ENCODE measurements at regions not wholly inside any gene's neighbourhood (a gene's known extent, or its start where the extent isn't known, plus 50 kb on each side); places are given as distances from the start of the nearest gene placed in this dataset.

DNA sequence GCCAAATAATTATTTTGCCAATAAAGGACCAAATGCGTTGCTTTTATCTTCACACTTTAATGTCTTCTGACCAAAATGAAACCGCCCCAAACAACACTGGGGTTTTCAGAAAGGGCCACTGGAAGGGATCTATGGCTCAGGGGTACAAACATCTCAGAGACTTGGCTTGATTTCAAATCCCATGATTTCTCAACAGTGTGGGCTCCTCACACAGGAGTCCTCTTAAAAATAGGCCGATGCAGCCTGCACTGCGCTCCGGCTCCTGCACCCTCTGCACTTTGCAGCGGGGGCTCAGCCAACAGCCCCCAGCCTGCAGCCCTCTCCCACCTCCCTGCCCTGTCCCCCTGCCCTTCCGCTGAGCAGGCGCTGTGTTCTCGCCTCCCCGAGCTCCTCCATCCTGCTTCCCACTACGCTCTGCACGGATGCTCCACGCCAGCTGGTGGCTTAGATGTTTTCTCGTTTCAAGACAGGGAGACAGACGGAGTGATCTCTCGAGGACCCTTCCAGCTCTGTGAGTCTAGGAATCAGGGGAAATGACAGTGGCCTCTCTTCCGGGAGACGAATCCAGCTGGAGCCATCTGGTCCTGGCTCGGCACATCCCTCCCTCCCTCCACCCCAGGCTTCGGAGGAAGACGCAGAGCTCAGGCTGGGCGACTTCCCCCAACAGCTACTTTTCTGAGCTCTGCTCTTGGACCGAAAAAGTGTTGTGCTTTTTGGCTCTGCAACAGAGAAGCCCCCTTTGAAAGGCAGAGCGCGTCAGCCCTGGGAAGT is 71.4 kb downstream of the KCNF1 start:
- in situ Hi-C loops (cut with HindIII; ENCODE audit: low pct_unique_long_range_greater_than_20kb, low sequenced_read_pairs), result no loop called here
- DNase-seq (ENCODE audit: low read depth, low spot score), result no peak

DNA sequence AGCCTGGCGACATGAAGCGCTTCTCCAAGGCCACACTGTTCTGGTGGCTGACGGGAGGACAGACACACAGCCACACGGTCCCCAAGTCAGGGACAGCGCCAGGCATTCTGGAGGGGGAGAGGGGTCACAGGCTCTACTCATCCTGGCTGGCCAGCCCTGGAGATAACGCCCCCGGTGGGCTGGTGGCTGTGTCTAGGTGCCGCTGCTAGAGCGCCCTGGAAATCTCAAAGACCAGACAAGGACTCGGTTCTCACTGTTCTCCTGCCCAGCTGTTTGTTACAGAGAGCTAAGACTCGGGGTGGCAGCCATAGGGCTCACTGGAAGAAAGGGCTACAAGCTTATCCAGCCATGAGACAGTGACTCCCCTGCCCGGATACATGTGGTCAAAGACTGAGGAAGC is 72.0 kb downstream of the KCNF1 start:
- in situ Hi-C loops (cut with HindIII; ENCODE audit: low pct_unique_long_range_greater_than_20kb, low sequenced_read_pairs), result no loop called here
- no peak for DNase-seq (ENCODE audit: low read depth, low spot score)

DNA sequence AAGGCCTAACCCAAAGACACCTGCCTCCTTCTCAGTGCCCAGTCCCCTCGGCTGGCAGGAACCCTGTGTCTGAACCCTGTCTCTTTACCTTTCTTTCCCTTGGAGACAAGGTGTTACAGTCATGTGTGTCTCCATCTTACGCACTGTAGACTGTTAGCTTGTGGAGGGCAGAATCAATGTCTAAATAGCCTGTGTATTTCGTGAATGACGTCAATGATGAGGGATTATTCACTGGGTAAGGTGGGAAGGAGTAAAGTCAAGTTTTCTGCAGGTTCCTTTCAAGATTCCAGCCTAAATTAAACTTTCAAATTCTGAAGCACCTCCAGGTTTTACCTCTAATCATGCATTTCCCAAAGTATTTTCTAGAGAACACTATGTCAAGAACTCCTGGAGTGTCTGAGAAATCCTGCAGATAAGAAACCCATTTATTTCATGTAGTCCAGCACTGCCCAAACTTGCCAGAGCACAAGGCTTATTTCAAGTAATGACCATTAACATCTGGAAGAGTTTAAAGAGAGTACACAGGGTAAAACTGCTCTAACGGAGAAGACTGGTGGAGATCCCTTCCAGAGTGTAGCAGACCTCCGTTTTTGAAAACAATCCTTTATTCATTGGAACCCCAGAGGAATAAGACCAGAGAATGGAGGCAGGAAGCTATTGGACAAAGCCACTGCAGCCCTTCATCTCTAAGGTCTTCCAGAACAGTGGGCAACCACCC is 72.8 kb downstream of the KCNF1 start:
- in situ Hi-C loops (cut with HindIII; ENCODE audit: low pct_unique_long_range_greater_than_20kb, low sequenced_read_pairs), result no loop called here

DNA sequence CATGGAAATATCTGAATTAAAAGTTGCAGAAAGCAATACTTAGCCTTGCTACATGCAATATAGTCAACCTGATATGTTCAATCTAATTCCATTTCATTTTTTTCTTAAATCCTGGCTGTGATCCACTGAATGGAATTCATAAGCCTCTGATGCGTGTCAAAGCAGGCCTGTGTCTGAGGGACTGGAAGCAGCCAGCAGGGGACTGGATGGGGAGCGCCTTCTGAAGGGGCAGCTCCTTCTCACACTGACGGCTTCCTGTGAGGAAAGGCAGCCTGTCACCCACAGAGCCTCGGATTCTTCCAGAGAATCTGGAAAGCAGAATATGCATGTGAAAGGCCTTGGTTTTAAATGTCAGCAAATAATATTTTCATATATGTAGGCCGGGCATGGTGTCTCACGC is 73.5 kb downstream of the KCNF1 start:
- in situ Hi-C loops (cut with HindIII; ENCODE audit: low pct_unique_long_range_greater_than_20kb, low sequenced_read_pairs), result no loop called here
- DNase-seq (ENCODE audit: low read depth, low spot score), result no peak

More for the DNA sequence above, 72.8 kb downstream of the KCNF1 start:
- DNase-seq (ENCODE audit: low read depth, low spot score), result no peak

DNA sequence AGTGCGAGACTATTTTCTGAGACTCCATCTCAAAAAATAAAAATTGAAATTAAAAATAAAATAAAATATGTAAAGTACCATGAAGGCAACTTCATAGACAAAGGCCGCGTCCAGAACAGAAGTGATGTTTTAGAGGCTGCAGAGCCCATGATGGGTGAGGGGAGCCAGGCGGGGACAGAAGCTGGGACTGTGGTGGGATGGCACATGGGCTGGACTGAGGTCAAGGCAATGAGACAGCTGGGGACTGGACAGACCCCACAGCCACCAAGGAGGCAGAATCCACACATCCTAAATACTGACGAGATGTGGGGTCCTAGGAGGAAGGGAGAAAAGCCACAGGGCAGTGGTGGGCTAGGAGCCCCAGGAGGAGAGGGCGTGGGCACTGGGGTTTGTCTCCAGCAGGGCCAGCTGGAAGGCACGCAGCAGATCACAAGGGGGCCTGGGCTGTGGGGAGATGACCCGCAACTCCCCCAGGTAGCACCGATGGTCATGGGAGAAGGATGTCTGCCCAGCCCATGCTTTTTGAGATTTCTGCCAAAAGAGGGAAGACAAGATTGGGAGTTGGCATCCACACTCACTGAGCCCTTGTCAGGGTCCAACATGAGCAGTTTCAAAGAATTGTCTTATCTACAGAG is 74.3 kb downstream of the KCNF1 start:
- DNase-seq (ENCODE audit: low read depth, low spot score), result no peak
- in situ Hi-C loops (cut with HindIII; ENCODE audit: low pct_unique_long_range_greater_than_20kb, low sequenced_read_pairs), result no loop called here

DNA sequence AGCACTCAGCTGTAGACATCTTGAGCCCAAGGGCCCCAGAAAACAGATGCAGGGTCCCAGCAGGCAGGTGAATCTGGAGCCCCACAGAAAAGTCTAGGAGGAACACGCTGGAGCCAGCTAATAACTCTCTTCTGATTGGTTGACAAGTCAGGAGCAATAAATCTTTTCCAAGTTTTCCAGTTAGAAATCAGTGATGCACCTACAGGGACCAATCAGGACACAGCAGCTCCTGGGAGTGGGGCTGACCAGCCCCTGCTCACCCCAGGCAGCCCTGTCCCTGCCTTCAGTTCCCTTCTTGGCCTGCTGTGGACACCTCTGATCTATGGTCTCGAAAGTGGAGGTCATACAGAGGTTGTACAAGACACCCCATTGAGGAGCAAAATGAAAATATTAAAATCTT is 75.7 kb downstream of the KCNF1 start:
- no peak for DNase-seq (ENCODE audit: low read depth, low spot score)
- in situ Hi-C loops (cut with HindIII; ENCODE audit: low pct_unique_long_range_greater_than_20kb, low sequenced_read_pairs), result no loop called here

DNA sequence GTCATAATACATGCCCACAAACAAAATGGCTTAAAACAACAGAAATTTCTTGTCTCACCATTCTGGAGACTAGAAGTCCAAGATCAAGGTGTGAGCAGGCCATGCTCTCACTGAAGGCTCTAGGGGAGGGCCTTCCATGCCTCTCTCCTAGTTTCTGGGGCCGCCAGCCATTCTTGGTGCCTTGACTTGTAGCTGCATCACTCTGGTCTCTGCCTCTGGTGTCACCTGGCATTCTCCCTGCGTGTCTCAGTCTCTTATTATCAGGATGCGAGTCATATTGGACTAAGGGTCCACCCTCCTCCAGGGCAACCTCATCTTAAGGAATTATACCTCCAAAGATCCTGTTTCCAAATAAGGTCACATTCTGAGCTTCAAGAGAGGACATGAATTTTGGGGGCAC is 76.1 kb downstream of the KCNF1 start:
- in situ Hi-C loops (cut with HindIII; ENCODE audit: low pct_unique_long_range_greater_than_20kb, low sequenced_read_pairs), result no loop called here
- no peak for DNase-seq (ENCODE audit: low read depth, low spot score)

DNA sequence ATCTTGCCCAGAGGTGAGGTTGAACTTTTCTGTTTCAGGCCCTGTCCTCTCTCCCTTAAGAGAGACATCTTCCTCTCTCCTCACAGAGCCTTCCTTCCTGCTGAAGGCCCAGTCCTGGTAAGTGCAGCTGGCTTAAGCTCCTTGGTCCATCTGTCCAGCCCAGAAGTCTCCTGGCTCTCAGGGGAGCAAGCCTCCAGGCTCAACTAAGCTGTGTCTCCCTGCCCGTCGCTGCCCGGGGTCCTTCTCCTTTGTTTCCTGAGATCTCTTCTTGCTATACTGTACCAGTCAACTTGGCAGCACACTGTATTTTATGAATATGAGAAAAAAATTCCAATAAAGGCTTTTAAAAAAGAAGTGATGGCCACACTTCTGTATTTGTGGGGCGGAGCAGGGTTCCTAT is 77.4 kb downstream of the KCNF1 start:
- DNase-seq (ENCODE audit: low read depth, low spot score), result no peak
- in situ Hi-C loops (cut with HindIII; ENCODE audit: low pct_unique_long_range_greater_than_20kb, low sequenced_read_pairs), result no loop called here

DNA sequence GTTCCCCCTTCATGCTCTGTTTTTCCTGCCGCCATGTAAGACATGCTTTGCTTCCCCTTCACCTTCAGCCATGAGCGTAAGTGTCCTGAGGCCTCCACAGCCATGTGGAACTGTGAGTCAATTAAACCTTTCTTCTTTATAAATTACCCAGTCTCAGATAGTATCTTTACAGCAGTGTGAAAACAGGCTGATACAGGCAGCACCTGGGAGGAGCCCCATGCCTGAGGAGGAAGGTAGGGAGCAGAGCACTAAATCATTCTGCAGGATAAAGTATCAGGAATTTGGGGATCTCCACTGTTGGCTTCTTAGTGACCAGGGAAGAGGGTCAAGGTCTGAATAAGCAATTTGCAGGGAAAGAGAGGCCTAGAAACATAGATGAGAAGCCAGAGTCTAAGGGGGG is 78.0 kb downstream of the KCNF1 start:
- no peak for DNase-seq (ENCODE audit: low read depth, low spot score)
- in situ Hi-C loops (cut with HindIII; ENCODE audit: low pct_unique_long_range_greater_than_20kb, low sequenced_read_pairs), result no loop called here

DNA sequence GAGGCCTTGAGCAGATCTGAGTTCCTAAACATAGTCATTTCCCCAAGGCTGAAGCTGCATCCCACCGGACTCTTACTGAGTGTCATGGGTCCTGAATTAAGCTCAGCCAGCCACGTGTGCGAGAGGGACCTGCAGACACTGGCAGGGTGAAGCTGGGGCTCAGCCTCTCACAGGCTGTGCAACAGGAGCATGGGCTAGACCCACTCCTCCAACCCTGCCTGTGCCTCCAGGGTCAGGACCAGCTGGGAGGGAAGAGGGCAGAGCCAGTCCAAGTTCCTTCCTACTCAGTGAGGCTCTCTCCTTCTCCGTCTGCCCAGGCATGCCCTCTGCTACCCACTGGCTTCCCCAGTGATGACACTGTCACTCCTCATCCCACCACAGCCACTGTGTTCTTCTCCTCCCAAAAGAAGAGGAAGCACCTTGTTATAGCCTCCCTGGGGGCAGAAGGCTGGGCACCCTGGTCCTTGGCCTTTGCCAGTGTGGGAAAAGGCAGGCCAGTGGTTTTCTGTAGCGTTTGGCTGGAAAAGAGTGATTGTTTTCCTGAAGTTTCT is 78.9 kb downstream of the KCNF1 start:
- DNase-seq (ENCODE audit: low read depth, low spot score), result no peak

DNA sequence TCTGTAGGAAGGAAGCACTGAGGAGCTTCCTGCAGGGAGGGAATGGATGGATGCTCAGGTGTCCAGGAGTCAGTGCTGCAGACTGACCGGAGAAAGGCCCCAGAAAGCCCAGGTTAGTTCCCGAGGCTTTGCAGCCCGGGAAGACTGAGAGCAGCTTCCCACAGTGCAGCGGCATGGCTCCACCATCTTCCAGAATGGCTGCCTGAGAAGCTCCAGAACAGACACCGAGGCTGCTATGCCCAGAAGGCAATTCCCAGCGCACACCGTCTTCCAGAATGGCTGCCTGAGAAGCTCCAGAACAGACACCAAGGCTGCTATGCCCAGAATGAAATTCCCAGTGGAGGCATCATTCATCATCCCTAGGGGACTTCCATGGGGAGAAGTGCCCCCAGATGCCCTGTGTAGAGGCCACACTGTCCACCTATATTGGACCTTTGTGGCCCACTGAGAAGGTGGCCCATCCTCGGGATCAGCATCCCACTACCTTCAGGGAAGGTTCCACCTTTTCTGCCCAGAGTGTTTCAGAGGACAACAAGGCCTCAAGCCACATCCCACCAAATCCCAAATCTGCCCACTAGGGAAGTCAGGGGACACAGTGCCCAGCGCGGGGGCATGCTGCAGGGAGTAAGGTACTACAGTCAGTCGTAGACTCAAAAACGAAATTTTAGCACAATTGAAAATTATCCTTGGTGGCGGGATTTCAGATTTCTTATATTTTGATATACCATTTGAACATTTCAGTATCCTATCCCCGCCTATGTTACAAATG is 80.5 kb downstream of the KCNF1 start:
- no peak for DNase-seq (ENCODE audit: low read depth, low spot score)
- in situ Hi-C loops (cut with HindIII; ENCODE audit: low pct_unique_long_range_greater_than_20kb, low sequenced_read_pairs), result no loop called here

More for the DNA sequence above, 78.9 kb downstream of the KCNF1 start:
- in situ Hi-C loops (cut with HindIII; ENCODE audit: low pct_unique_long_range_greater_than_20kb, low sequenced_read_pairs), result no loop called here

DNA sequence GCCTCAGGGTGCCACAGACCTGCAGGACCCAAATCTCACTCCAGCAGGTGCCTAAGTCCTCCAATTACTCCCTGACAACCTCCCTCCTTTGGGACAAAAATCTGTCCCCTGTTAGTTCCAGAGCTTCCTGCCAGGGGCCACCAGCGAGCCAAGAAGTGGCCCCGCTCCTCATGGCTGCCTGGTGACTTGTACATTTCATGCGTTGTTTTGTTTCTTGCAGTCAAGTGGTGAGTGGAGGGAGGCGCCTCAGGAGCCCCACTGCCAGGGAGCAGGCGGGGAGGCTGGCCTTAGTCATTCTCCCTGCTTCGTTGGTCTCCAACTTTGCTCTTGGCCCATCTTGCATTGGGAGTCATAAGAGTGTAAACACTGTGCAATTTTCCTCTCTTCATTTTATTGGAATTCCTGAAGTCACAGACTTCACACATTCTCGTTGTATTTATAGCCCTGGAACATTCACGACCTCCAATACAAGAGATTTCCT is 81.3 kb downstream of the KCNF1 start:
- no peak for DNase-seq (ENCODE audit: low read depth, low spot score)
- in situ Hi-C loops (cut with HindIII; ENCODE audit: low pct_unique_long_range_greater_than_20kb, low sequenced_read_pairs), result no loop called here

DNA sequence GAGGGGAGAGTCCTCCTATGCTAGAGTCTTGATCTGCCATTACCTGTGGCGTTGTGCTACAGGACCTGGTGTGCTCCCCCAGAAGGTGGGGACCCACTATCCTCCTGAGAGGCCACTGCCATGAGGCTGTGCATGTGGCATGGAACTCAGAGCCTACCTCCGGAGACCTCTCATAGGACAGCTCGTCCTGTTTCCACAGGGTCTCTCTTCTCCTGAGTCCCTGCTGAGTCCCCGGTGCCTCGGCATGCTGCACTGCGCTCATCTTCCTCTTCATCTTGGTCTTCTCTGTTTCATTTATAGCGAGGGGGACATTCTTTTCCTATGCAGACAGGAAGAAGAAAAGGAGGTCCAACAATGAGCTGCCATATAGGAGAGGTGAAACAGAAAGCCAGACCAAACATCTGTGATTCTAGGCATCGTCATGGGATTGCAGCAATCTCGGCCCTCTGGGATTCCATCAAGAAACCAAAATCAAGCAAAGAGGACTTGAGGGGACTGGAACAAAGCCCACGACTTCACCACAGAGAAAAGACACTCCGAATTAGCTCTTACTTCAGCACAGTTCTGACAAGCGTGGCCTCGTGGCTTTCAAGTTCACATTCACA is 83.7 kb downstream of the KCNF1 start:
- in situ Hi-C loops (cut with HindIII; ENCODE audit: low pct_unique_long_range_greater_than_20kb, low sequenced_read_pairs), result no loop called here
- no peak for DNase-seq (ENCODE audit: low read depth, low spot score)

DNA sequence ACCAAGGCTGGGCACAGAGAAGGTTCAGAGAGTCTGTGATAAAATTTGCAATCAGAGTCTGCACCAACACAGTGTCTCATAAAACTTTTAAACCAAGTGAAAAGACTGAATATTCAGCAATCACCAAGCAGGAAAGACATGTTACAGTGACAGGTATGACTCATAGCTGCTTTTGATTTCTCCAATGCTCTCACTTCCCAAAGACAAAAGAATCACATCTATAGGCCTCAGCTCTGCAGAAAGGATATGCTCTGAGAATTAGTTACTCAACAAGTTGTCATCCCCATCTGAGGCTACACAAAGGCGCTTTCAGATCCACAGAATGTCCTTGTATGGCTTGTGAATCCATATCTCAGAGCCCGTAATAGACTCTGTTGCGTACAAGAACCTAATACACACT is 92.5 kb downstream of the KCNF1 start:
- peak; percentile 45 for DNase-seq (ENCODE audit: low read depth, low spot score)
- in situ Hi-C loops (cut with HindIII; ENCODE audit: low pct_unique_long_range_greater_than_20kb, low sequenced_read_pairs), result no loop called here

DNA sequence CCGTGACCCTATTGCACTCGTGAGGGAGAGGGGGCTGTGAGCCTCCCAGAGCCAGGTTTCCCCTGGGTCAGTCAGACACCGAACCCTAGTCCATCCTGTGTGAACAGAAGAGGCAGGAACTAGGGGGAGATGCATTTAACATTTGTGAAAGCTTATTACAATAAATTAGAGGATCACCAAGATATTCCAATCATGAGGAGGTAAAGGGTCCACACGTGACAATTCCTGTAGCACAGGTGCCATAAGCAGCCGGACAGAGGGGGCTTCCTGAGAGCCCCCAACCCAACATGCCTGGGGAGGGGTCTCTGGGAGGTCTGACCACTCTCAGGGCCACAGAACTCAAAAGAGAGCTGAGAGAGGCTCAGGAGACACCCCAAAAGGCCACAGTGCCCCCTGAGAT is 93.3 kb downstream of the KCNF1 start:
- DNase-seq (ENCODE audit: low read depth, low spot score), result no peak
- in situ Hi-C loops (cut with HindIII; ENCODE audit: low pct_unique_long_range_greater_than_20kb, low sequenced_read_pairs), result no loop called here

DNA sequence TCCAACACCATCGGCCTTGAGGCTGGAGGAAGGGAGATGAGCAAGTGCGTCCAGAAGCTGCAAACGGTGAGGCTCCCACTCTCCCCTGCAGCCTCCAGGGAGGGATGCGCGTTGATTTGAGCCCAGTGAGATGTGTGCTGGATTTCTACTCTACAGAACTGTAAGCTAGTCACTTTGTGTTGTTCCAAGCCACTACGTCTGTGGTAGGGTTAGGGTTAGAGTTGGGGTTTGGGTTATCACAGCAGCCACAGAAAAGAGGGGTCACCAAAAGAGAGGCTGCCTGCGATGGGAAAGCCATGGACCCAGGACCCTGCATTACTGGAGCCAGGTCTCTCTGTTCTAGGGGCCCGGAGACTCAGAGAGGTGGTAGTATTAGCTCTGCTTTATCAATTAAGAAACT is 94.5 kb downstream of the KCNF1 start:
- DNase-seq (ENCODE audit: low read depth, low spot score), result no peak
- in situ Hi-C loops (cut with HindIII; ENCODE audit: low pct_unique_long_range_greater_than_20kb, low sequenced_read_pairs), result no loop called here

Measured in SK-MEL-5 (cell line).